Hematopoietic multipotent progenitor cell treated with erythropoietin and hydrocortisone succinate and interleukin-3 and kit ligand, for 4 days (in vitro differentiated cells): ENCODE measurements at regions not wholly inside any gene's neighbourhood (a gene's known extent, or its start where the extent isn't known, plus 50 kb on each side); places are given as distances from the start of the nearest gene placed in this dataset.
"Not testable (repeated sequence)": the region's sequence is repeated elsewhere in the genome, so short reads cannot be mapped to it uniquely, and the experiment has no call there.

Experiments
- DNase-seq: peaks from one replicate; pipeline ENCODE4 v3.0.0-alpha.2; 2015

- DNase-seq = no peak
Observed at GRCh38 chr16:48003206-48003907, 152.4 kb downstream of the ABCC12 start.

- DNase-seq = no peak
Observed at GRCh38 chr16:48001324-48001895, 154.4 kb downstream of the ABCC12 start.

GRCh38 chr16:48000622-48001021, 155.2 kb downstream of the ABCC12 start:
- no peak for DNase-seq

DNA sequence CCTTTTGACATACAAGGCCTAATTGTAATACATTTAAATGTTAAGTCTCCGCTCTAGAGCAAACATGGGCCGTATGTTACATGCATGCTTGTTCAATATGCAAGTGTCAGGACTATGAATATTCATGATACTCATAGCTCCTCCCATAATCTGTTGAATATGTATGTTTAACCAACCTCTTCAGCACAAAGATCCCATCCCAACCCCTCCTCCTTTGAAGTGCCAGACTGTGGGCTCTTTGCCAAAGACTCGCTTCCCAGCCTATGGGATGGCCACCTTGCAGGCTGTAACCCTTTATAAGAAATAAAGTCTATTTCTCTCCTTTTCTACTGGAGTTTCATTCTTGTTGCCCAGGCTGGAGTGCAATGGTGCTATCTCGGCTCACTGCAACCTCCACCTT, 156.2 kb downstream of the ABCC12 start:
- DNase-seq = no peak

- no peak for DNase-seq
Observed at GRCh38 chr16:47995354-47995753, 160.4 kb downstream of the ABCC12 start.

GRCh38 chr16:47991491-47991890, 164.3 kb downstream of the ABCC12 start:
- DNase-seq = no peak

DNA sequence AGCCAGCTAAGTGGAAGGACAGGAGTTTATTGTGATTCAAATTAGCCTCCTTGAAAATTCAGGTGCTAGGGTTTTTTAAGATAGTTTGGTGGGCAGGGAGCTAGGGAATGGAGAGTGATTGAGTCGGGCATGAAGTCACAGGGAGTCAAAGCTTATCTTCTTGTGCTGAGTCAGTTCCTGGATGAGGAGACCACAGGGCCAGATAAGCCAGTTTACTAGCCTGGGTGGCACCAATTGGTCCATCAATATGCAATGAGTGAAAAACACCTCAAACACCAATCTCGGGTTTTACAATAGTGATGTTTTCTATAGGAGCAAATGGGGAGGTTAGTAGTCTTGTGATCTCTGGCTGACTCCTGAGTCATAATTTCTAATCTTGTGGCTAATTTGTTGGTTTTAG, 165.1 kb downstream of the ABCC12 start:
- no peak for DNase-seq

DNA sequence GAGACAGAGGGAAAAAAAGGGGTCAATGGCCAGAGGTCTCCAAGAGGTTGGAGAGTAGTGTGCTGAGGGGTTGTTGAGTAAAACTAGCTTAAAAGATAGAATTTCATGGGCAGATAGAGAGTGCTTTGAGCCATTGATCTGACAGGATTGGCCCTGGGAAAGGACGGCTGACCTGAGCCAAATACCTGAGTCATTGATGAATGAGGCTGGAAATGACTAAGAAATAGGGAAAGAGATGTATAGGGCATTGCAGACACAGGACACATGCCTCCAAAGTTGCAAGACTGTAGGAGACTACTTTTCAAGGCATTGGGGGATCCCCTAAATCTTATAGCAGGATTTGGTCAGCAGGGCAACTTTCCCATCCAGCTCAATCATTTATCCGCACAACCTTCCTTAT, 168.7 kb downstream of the ABCC12 start:
- no peak for DNase-seq

GRCh38 chr16:47986031-47986430, 169.8 kb downstream of the ABCC12 start:
- DNase-seq = no peak

DNA sequence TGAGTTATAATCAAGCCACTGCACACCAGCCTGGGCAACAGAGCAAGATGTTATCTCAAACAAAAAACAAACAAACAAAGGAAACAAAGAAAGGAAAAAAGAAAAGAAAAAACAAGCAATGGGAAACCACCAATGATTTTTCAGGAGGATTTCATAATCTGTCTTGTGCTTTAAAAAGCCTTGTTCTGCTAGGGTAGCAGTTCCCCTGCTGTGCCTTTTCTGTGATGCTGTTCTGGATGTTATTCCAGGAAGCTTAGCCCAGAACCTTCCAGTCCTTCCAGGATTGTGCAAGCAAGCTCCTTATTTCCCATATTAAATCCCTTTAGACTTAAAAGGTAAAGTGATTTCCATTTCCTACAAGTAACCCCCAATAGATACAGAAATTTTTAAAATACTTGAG, 171.1 kb downstream of the ABCC12 start:
- DNase-seq = no peak

- no peak for DNase-seq
Observed at GRCh38 chr16:47983999-47984580, 171.7 kb downstream of the ABCC12 start.

DNA sequence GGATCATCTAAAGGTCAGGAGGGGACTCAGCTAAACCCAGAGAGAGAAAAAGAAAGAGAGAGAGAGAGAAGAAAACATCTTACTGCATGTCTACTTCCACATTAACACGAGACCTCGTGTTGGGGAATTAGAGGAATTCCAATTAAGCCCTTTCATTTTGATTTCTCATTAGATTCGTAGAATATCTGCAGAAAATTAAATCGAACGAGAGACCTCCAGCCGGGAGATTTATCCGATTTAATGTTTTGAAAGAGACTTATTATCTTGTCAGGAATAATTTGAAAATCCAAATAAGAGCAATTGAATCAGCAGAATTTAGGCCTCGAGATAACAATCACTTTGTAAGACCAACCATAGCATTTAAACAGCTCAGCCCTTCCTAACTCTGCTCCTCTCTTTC, 175.6 kb downstream of the ABCC12 start:
- DNase-seq = no peak

DNA sequence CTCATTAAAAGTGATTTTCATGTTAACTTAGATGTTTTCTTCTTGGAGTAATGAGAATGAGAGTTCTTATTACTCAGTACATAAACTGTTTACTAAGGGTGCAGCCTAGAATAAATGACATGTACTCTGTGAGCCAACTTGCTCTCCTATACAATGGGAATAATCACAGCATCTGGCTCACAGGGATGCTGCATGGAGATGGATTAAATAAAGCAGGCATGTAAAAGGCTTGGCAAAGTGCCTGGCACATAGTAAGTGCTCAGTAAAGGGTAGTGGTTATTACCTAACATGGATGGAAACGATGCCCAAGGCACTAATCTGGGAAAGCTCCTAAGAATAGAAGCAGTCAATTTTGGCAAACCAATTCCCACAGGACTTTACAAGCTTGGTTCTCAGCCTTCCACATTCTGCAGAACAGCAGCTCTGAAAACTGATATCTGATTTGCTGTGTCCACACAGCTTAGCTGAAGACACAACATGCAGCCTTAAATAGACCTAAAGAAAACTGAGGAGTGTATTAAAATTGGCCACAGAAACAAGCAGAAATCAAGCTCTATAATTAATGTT, 176.1 kb downstream of the ABCC12 start:
- DNase-seq = no peak

DNA sequence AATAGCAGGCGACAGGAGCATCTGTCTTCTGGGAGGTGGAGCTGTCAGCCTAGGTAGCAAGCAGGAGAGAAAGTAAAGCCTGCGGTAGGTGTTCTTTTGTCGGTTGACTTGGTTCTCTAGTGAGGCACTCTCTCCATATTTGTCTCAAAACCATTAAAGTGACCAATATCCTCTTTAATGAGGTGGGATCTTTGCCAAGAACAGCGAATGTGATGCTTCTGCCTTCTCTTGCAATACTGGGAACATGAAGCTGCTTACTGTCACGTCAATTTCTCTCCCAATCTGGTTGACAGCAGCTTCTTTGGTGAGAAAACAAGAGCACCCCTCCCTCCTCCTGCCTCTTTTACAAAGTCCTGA, 176.7 kb downstream of the ABCC12 start:
- no peak for DNase-seq

GRCh38 chr16:47978491-47979163, 177.2 kb downstream of the ABCC12 start:
- no peak for DNase-seq

GRCh38 chr16:47977802-47978201, 178.0 kb downstream of the ABCC12 start:
- DNase-seq = no peak

DNA sequence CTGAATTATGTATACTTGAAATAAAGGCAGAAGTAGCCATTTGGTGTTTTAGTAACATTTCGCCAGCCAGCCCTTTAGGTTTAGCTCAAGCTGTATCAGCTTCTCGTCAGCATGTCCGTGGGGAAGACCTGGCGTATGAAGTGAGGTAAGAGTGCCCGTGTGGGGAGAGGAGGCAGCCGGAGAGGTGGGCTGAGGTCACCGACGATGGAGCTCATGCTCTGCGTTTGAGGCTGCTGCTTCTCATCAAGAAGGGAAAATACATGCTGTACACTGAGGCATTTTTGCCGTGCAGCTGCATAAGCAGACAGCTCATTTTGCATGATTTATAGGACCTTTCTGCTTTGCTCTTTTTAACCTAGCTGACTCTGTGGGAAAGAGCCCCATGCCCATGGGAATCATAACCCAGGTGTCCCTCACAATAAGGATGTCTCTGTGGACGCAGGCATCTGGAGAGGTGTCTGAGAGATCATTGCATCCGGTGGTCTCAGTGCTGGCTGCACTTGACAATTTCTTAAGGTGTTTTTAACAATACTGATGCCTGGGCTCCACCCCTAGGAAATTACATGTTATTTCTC, 179.1 kb downstream of the ABCC12 start:
- no peak for DNase-seq

DNA sequence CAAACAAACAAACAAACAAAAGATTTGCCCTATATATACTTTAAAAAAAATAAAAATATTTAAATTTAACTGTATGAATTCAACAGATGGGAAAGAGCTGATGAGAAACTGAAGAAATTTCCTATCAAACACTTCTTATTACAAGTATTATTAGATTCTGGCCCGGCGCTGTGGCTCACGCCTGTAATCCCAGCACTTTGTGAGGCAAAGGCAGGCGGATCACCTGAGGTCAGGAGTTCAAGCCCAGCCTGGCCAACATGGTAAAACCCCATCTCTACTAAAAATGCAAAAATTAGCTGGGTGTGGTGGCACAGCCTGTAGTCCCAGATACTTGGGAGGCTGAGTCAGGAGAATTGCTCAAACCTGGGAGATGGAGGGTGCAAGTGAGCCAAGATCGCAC, 180.8 kb downstream of the ABCC12 start:
- not testable (repeated sequence) for DNase-seq

- DNase-seq = no peak
Observed at GRCh38 chr16:47973552-47973951, 182.2 kb downstream of the ABCC12 start.

GRCh38 chr16:47972246-47972985, 183.4 kb downstream of the ABCC12 start:
- no peak for DNase-seq

DNA sequence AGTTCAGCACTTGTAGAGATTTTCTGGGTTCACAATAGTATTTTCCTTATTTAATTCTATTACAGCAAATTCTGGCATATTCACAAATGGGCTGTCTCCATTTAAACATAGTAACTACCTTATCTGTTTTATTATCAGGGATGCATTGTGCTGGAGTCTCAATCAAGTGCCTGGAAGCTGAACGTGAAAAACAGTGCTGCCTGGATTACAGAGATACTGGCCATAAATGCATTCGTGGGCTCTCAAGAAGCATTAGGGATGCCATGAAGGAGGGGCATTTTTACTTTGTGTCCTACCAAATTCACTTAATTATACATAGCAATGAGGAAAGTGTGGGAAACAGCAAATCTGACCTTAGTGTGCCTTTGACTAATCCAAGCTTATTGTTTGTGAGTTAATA, 184.6 kb downstream of the ABCC12 start:
- no peak for DNase-seq

DNA sequence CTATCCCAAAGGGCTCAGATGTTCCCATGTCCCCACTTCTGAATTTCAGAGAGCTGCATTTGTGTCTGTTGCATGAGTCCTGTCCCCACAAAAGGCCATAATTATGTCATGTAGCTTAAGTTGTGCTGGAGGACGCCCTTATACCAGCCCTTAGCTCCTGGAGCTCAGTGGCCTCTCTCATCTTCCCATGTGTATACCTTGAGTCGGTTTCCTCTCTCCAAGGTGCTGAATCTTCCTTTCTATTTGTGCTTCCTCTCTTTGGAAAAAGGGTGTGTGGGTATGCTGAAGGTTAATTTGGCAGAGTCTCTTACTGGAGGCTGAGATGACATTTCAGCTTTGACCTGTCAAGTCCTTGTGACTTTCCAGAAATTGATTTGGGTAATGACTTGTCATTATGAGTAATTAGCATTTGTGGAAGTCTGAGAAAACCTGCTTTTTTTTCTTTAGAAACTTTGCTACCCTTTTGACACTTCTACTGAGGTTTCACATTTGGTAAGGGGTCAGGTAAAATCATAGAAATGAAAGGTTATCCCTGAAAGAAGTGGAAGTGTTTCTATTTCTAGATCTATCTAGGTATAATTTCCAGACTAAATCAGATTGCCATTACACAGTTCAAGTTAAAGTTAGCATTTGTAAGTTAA, 185.4 kb downstream of the ABCC12 start:
- peak; percentile 49 for DNase-seq
